HepG2 (cell line): ENCODE measurements at regions not wholly inside any gene's neighbourhood (a gene's known extent, or its start where the extent isn't known, plus 50 kb on each side); places are given as distances from the start of the nearest gene placed in this dataset.

Source experiments
- ATAC-seq: fragments of 200-7000 bp; cut with Tn5 transposase; 3 replicates; pipeline ENCODE4 v1.9.1; 2020; ENCODE audit warnings: mild to moderate bottlenecking, moderate library complexity
- BruUV-seq: library from RNA; stranded (reverse); fragments of 400-500 nt; replicated peaks from 2 replicates; lab custom pipeline; 2021; lab: Mats Ljungman, UMichigan
- CTCF ChIA-PET: fragments of 300-600 bp; formaldehyde crosslinking; extraction: SDS; loops from one replicate; lab custom pipeline; 2021; ENCODE audit warnings: low total read pairs, inconsistent platforms, low intra/inter-chr PET ratio; lab: Yijun Ruan, JAX
- POLR2A ChIA-PET: fragments of 350-600 bp; sonication (Branson Sonifier 250); formaldehyde crosslinking; loops from one replicate; lab custom pipeline; 2020; ENCODE audit warnings: antibody characterized with exemption, inconsistent platforms; lab: Yijun Ruan, JAX
- DNase-seq: peaks from one replicate; pipeline ENCODE4 v3.0.0-alpha.2; 2015; ENCODE audit warnings: low spot score
- FAIRE-seq: peaks from 3 replicates; lab custom pipeline; 2011; peaks lifted over from hg19 to GRCh38; lab: Jason Lieb, UNC
- H2AFZ ChIP-seq: one replicate; pipeline ENCODE4 v1.6.1; 2011; ENCODE audit warnings: low read length, inconsistent platforms
- H3K27ac ChIP-seq: fragments of 300-600 bp; 3 replicates; pipeline ENCODE4 v1.8.0; 2011; ENCODE audit warnings: mixed run types, mild to moderate bottlenecking, mixed read lengths, low read length, inconsistent platforms; ENCODE audit not compliant: insufficient read depth; ENCODE audit errors: extremely low read length
- H3K27me3 ChIP-seq, 2 experiments: fragments of 200-600 bp in 1 of 2; 2 replicates in 1 of 2; 3 replicates in 1 of 2; pipeline versions ENCODE4 v1.6.0 to v1.8.0; 2011; ENCODE audit warnings: low read length in 2 of 2, mild to moderate bottlenecking in 2 of 2, moderate library complexity in 2 of 2, inconsistent platforms in 1 of 2; ENCODE audit not compliant: insufficient read depth in 2 of 2, control insufficient read depth in 1 of 2
- H3K36me3 ChIP-seq, 2 experiments: fragments of 200-600 bp in 1 of 2; replicated peaks in 1 of 2; 2 replicates in 1 of 2; 3 replicates in 1 of 2; pipeline versions ENCODE4 v1.5.1 to v1.8.0; 2011; ENCODE audit warnings: low read length in 2 of 2, inconsistent platforms in 1 of 2; ENCODE audit not compliant: insufficient read depth in 2 of 2, control insufficient read depth in 1 of 2
- H3K4me1 ChIP-seq: 2 replicates; pipeline ENCODE4 v1.5.1; 2012; ENCODE audit warnings: low read length, inconsistent platforms; ENCODE audit not compliant: insufficient read depth
- H3K4me2 ChIP-seq: 2 replicates; pipeline ENCODE4 v1.6.0; 2011; ENCODE audit warnings: low read depth, low read length, inconsistent platforms
- H3K4me3 ChIP-seq, 3 experiments: fragments of 200-600 bp in 1 of 3; sonication (generic), shearing (Covaris generic) in 1 of 3; replicated peaks in 1 of 3; 2 replicates each; pipeline ENCODE4 v1.5.1; 2011 to 2016; ENCODE audit warnings: low read length in 3 of 3, inconsistent platforms in 2 of 3, low read depth in 2 of 3, mild to moderate bottlenecking in 2 of 3, control low read depth in 1 of 3, mixed read lengths in 1 of 3; ENCODE audit not compliant: insufficient read depth in 1 of 3
- H3K79me2 ChIP-seq: one replicate; pipeline ENCODE4 v1.6.1; 2011; ENCODE audit warnings: low read length, inconsistent platforms; ENCODE audit not compliant: insufficient read depth
- H3K9ac ChIP-seq: 2 replicates; pipeline ENCODE4 v1.6.0; 2011; ENCODE audit warnings: mild to moderate bottlenecking, low read depth, low read length, inconsistent platforms; ENCODE audit not compliant: insufficient read depth
- H3K9me3 ChIP-seq: 2 replicates; pipeline ENCODE4 v1.5.1; 2012; ENCODE audit warnings: mild to moderate bottlenecking, low read length
- H4K20me1 ChIP-seq: 2 replicates; pipeline ENCODE4 v1.6.0; 2011; ENCODE audit warnings: inconsistent platforms, mild to moderate bottlenecking, low read length, moderate library complexity; ENCODE audit not compliant: insufficient read depth
- KAT7 ChIP-seq: IDR thresholded peaks from 2 replicates; pipeline ENCODE4 v1.6.1; 2018; ENCODE audit warnings: borderline replicate concordance, missing compliant biosample characterization
- MATR3 ChIP-seq: sonication (generic); formaldehyde crosslinking; IDR thresholded peaks from 2 replicates; pipeline ENCODE4 v1.4.0; 2020; ENCODE audit warnings: missing genetic modification reagents
- MLLT10 ChIP-seq: sonication (generic); formaldehyde crosslinking; IDR thresholded peaks from 2 replicates; pipeline ENCODE4 v1.4.0; 2020; ENCODE audit warnings: missing genetic modification reagents
- WGBS: methylation state at CpG from one replicate; pipeline ENCODE4 v1.1.6; 2017; ENCODE audit warnings: low lambda C conversion rate; 5-methylcytosine and 5-hydroxymethylcytosine counted together
- in situ Hi-C: cut with HindIII; loops from 2 replicates; pipeline ENCODE4 v1.10.0; 2017; ENCODE audit warnings: low pct_unique_long_range_greater_than_20kb; ENCODE audit not compliant: extremely low pct_ligation_motif_present
- intact Hi-C: fragments of 100-400 bp; cut with micrococcal nuclease; formaldehyde crosslinking; loops from one replicate; pipeline ENCODE4 v1.10.0; 2022; ENCODE audit not compliant: unreplicated experiment
- TF ChIP-seq, protein P1 (sequence below): IDR thresholded peaks from 2 replicates; pipeline ENCODE4 v1.6.1; 2012; ENCODE audit warnings: low read length, improper control_type of control experiment
- TF ChIP-seq, protein P2 (sequence below): IDR thresholded peaks from 2 replicates; pipeline ENCODE4 v1.6.1; 2018; ENCODE audit warnings: missing genetic modification reagents

GRCh38 chr12:124694250-124694649 is 126.8 kb upstream of the NCOR2 start:
- no peak overlapping the region for H3K4me2 ChIP-seq
- in situ Hi-C loops = no loop called here
- 15% methylated on average over 5 of the region's 5 CpGs for WGBS

More at GRCh38 chr12:124694250-124694649, 126.8 kb upstream of the NCOR2 start:
- Histone ChIP-seq H3K27me3 (peaks cover 0 to 39% of the 10 kb centered on the region in 2 experiments; a peak in 4 of 5 replicates), H3K9me3 (no peaks in the 10 kb centered on the region), H3K9ac (no peak overlapping the region), H3K79me2 (no peaks in the 10 kb centered on the region), H3K27ac (no peak overlapping the region), H4K20me1 (no peaks in the 10 kb centered on the region), H3K4me1 (peaks cover 9% of the 10 kb centered on the region), H2AFZ (no peak overlapping the region)
- no peak for FAIRE-seq
- DNase-seq = no peak
- no peak for TF ChIP-seq MATR3 (CRISPR knock-in tag)
- no peak for TF ChIP-seq KAT7 (CRISPR knock-in tag)
- TF ChIP-seq, protein P1, sequence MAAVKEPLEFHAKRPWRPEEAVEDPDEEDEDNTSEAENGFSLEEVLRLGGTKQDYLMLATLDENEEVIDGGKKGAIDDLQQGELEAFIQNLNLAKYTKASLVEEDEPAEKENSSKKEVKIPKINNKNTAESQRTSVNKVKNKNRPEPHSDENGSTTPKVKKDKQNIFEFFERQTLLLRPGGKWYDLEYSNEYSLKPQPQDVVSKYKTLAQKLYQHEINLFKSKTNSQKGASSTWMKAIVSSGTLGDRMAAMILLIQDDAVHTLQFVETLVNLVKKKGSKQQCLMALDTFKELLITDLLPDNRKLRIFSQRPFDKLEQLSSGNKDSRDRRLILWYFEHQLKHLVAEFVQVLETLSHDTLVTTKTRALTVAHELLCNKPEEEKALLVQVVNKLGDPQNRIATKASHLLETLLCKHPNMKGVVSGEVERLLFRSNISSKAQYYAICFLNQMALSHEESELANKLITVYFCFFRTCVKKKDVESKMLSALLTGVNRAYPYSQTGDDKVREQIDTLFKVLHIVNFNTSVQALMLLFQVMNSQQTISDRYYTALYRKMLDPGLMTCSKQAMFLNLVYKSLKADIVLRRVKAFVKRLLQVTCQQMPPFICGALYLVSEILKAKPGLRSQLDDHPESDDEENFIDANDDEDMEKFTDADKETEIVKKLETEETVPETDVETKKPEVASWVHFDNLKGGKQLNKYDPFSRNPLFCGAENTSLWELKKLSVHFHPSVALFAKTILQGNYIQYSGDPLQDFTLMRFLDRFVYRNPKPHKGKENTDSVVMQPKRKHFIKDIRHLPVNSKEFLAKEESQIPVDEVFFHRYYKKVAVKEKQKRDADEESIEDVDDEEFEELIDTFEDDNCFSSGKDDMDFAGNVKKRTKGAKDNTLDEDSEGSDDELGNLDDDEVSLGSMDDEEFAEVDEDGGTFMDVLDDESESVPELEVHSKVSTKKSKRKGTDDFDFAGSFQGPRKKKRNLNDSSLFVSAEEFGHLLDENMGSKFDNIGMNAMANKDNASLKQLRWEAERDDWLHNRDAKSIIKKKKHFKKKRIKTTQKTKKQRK = no peak
- TF ChIP-seq, protein P2, sequence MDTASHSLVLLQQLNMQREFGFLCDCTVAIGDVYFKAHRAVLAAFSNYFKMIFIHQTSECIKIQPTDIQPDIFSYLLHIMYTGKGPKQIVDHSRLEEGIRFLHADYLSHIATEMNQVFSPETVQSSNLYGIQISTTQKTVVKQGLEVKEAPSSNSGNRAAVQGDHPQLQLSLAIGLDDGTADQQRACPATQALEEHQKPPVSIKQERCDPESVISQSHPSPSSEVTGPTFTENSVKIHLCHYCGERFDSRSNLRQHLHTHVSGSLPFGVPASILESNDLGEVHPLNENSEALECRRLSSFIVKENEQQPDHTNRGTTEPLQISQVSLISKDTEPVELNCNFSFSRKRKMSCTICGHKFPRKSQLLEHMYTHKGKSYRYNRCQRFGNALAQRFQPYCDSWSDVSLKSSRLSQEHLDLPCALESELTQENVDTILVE (CRISPR knock-in tag) = no peak
- TF ChIP-seq MLLT10 = no peak
- TF ChIP-seq, all 625 proteins: peak for 0
- Histone ChIP-seq H3K36me3 (no peaks in the 10 kb centered on the region), H3K4me3 (no peak overlapping the region)
- no TSS peak for BruUV-seq
- POLR2A ChIA-PET = no interaction called here
- CTCF ChIA-PET = no interaction called here
- no peak for ATAC-seq
- intact Hi-C loops = no loop called here
